ENCODE measurements at regions not wholly inside any gene's neighbourhood (a gene's known extent, or its start where the extent isn't known, plus 50 kb on each side); places are given as distances from the start of the nearest gene placed in this dataset.

DNA sequence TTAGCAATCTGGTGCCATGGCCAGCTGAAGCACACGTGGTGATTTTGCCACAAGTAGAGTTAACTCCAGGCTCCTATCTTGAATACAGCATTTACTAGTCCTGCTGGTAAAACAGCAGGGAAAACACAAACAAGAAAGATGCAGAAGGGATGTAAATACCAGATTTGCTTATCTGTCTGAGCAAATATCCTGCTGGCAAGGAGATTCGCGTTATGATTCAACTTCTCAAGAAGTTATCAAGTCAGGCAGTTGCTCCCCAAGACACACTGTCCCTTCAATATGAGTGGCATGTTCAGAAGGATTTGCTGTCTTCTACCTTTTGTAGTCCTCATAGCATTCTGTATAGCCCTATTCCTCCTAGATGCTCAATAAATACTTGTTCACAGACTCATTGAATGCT is 171.2 kb upstream of the EGLN3 start:
- no peaks in the 10 kb centered on the region for H3K36me3 Mint-ChIP-seq
- ChIA-PET POLR2A (no interaction called here), CTCF (no interaction called here)
- no peak overlapping the region for H3K4me3 Mint-ChIP-seq
- H3K27ac Mint-ChIP-seq: no peak overlapping the region
- TF ChIP-seq GABPB1 (CRISPR knock-in tag; IDR thresholded peaks at IDR 0.05) (no peak), ZNF121 (CRISPR knock-in tag; IDR thresholded peaks at IDR 0.05) (no peak), ZNF138 (CRISPR knock-in tag; conservative IDR thresholded peaks at IDR 0.05) (no peak), ETV6 (CRISPR knock-in tag; IDR thresholded peaks at IDR 0.05) (no peak), NFE2L1 (CRISPR knock-in tag; IDR thresholded peaks at IDR 0.05) (no peak), NFYB (CRISPR knock-in tag; conservative IDR thresholded peaks at IDR 0.05; ENCODE audit: low read depth) (no peak), ZNF219 (CRISPR knock-in tag; IDR thresholded peaks at IDR 0.05; ENCODE audit: borderline replicate concordance) (no peak), FOXJ3 (CRISPR knock-in tag; IDR thresholded peaks at IDR 0.05; ENCODE audit: borderline replicate concordance) (no peak), TEAD1 (CRISPR knock-in tag; IDR thresholded peaks at IDR 0.05) (no peak)
- TF ChIP-seq, protein P1, sequence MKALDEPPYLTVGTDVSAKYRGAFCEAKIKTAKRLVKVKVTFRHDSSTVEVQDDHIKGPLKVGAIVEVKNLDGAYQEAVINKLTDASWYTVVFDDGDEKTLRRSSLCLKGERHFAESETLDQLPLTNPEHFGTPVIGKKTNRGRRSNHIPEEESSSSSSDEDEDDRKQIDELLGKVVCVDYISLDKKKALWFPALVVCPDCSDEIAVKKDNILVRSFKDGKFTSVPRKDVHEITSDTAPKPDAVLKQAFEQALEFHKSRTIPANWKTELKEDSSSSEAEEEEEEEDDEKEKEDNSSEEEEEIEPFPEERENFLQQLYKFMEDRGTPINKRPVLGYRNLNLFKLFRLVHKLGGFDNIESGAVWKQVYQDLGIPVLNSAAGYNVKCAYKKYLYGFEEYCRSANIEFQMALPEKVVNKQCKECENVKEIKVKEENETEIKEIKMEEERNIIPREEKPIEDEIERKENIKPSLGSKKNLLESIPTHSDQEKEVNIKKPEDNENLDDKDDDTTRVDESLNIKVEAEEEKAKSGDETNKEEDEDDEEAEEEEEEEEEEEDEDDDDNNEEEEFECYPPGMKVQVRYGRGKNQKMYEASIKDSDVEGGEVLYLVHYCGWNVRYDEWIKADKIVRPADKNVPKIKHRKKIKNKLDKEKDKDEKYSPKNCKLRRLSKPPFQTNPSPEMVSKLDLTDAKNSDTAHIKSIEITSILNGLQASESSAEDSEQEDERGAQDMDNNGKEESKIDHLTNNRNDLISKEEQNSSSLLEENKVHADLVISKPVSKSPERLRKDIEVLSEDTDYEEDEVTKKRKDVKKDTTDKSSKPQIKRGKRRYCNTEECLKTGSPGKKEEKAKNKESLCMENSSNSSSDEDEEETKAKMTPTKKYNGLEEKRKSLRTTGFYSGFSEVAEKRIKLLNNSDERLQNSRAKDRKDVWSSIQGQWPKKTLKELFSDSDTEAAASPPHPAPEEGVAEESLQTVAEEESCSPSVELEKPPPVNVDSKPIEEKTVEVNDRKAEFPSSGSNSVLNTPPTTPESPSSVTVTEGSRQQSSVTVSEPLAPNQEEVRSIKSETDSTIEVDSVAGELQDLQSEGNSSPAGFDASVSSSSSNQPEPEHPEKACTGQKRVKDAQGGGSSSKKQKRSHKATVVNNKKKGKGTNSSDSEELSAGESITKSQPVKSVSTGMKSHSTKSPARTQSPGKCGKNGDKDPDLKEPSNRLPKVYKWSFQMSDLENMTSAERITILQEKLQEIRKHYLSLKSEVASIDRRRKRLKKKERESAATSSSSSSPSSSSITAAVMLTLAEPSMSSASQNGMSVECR (CRISPR knock-in tag; IDR thresholded peaks at IDR 0.05; ENCODE audit: borderline replicate concordance): no peak
- TF ChIP-seq, protein P2, sequence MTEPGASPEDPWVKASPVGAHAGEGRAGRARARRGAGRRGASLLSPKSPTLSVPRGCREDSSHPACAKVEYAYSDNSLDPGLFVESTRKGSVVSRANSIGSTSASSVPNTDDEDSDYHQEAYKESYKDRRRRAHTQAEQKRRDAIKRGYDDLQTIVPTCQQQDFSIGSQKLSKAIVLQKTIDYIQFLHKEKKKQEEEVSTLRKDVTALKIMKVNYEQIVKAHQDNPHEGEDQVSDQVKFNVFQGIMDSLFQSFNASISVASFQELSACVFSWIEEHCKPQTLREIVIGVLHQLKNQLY (CRISPR knock-in tag; IDR thresholded peaks at IDR 0.05): no peak
- TF ChIP-seq, protein P3, sequence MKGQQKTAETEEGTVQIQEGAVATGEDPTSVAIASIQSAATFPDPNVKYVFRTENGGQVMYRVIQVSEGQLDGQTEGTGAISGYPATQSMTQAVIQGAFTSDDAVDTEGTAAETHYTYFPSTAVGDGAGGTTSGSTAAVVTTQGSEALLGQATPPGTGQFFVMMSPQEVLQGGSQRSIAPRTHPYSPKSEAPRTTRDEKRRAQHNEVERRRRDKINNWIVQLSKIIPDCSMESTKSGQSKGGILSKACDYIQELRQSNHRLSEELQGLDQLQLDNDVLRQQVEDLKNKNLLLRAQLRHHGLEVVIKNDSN (CRISPR knock-in tag; IDR thresholded peaks at IDR 0.05): no peak
- no peaks in the 10 kb centered on the region; the same call in 1 of the 2 replicates for H3K27me3 Mint-ChIP-seq (ENCODE audit: low read depth)
- ATAC-seq (no peak), DNase-seq (ENCODE audit: low spot score) (no peak)
- 0 out of 2 replicates have a peak, but pooled peaks cover 2% of the 10 kb centered on the region for H3K9me3 Mint-ChIP-seq
- H3K4me1 Mint-ChIP-seq: no peaks in the 10 kb centered on the region

DNA sequence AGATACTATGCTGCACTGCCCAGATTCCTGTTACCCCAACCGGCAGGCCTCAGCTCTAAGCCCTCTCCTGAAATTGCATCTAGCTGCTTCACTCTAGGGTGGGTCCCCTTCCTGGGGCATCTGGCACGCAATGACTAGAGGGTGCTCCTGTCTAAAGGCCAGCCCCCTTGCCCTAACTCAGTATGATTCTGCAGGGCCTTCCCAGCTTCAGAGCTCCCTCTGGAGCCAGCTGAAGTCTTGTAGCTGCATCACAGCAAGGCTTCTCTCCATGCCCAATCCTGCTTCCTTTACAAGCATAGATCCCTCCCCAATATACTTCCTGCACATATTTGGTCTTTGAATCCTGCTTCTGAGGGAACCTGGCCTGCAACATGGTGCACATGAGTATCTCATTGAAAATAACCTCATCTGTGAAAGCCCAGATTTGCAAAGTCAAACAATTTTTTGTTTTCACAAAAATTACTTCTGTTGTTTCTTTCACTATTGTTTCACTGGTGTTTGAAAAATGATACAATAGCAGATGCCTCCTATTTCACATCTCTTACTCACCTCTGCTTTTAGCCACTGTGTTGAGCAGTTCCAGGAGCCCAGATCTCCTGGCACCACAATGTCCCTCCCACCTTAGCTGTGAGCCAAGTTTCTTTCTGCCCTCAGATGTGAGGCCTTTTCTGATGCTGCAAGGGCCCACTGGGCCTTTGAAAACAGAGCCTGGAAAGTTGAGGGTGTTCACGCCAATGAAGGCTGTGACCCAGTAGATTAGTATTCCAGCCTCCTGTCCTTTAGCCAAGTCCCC is 169.5 kb upstream of the EGLN3 start:
- ChIA-PET POLR2A (no interaction called here), CTCF (interaction anchor here (0.5 to 1.2 kb wide), 3 partner anchors 22 to 271 kb away, joined by 3 to 7 read pairs (median 4); no protein-coding TSS in a partner anchor)
- H3K4me1 Mint-ChIP-seq: no peaks in the 10 kb centered on the region
- H3K36me3 Mint-ChIP-seq: no peaks in the 10 kb centered on the region
- H3K27me3 Mint-ChIP-seq (ENCODE audit: low read depth): no peaks in the 10 kb centered on the region; the same call in 1 of the 2 replicates
- no peak overlapping the region for H3K4me3 Mint-ChIP-seq
- no peak overlapping the region for H3K27ac Mint-ChIP-seq
- ATAC-seq: peak; percentile 81
- peaks cover 16% of the 10 kb centered on the region for H3K9me3 Mint-ChIP-seq
- DNase-seq (ENCODE audit: low spot score): peak; percentile 22
- TF ChIP-seq OVOL2 (CRISPR knock-in tag; IDR thresholded peaks at IDR 0.05; ENCODE audit: borderline replicate concordance): no peak
- no peak for TF ChIP-seq NFYB (CRISPR knock-in tag; conservative IDR thresholded peaks at IDR 0.05; ENCODE audit: low read depth)
- TF ChIP-seq EMX1 (CRISPR knock-in tag; IDR thresholded peaks at IDR 0.05): no peak
- TF ChIP-seq NR3C1 (CRISPR knock-in tag; conservative IDR thresholded peaks at IDR 0.05; ENCODE audit: low read depth): no peak
- no peak for TF ChIP-seq ZNF416 (CRISPR knock-in tag; IDR thresholded peaks at IDR 0.05)
- TF ChIP-seq, protein P4, sequence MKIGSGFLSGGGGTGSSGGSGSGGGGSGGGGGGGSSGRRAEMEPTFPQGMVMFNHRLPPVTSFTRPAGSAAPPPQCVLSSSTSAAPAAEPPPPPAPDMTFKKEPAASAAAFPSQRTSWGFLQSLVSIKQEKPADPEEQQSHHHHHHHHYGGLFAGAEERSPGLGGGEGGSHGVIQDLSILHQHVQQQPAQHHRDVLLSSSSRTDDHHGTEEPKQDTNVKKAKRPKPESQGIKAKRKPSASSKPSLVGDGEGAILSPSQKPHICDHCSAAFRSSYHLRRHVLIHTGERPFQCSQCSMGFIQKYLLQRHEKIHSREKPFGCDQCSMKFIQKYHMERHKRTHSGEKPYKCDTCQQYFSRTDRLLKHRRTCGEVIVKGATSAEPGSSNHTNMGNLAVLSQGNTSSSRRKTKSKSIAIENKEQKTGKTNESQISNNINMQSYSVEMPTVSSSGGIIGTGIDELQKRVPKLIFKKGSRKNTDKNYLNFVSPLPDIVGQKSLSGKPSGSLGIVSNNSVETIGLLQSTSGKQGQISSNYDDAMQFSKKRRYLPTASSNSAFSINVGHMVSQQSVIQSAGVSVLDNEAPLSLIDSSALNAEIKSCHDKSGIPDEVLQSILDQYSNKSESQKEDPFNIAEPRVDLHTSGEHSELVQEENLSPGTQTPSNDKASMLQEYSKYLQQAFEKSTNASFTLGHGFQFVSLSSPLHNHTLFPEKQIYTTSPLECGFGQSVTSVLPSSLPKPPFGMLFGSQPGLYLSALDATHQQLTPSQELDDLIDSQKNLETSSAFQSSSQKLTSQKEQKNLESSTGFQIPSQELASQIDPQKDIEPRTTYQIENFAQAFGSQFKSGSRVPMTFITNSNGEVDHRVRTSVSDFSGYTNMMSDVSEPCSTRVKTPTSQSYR (CRISPR knock-in tag; IDR thresholded peaks at IDR 0.05): no peak
- no peak for TF ChIP-seq RORB (CRISPR knock-in tag; IDR thresholded peaks at IDR 0.05)
- TF ChIP-seq, protein P5, sequence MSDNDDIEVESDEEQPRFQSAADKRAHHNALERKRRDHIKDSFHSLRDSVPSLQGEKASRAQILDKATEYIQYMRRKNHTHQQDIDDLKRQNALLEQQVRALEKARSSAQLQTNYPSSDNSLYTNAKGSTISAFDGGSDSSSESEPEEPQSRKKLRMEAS (CRISPR knock-in tag; IDR thresholded peaks at IDR 0.05): no peak
- no peak for TF ChIP-seq KAT7 (CRISPR knock-in tag; IDR thresholded peaks at IDR 0.05; ENCODE audit: borderline replicate concordance)
- no peak for TF ChIP-seq ZBTB21 (CRISPR knock-in tag; IDR thresholded peaks at IDR 0.05; ENCODE audit: borderline replicate concordance)
- TF ChIP-seq TEAD4 (CRISPR knock-in tag; IDR thresholded peaks at IDR 0.05): no peak
- TF ChIP-seq ETV6 (CRISPR knock-in tag; IDR thresholded peaks at IDR 0.05): no peak
- TF ChIP-seq TEAD1 (CRISPR knock-in tag; IDR thresholded peaks at IDR 0.05): no peak
